ENCODE measurements at regions not wholly inside any gene's neighbourhood (a gene's known extent, or its start where the extent isn't known, plus 50 kb on each side); places are given as distances from the start of the nearest gene placed in this dataset.

GRCh38 chr18:54100920-54101470 is 123.5 kb downstream of the MBD2 start:
- DNase-seq: no peak

GRCh38 chr18:54100466-54100865 is 124.0 kb downstream of the MBD2 start:
- no peak for DNase-seq

- DNase-seq: no peak
Measured at GRCh38 chr18:54094474-54094873, 130.0 kb downstream of the MBD2 start.

GRCh38 chr18:54090856-54091255 is 133.6 kb downstream of the MBD2 start:
- no peak for DNase-seq

- no peak for DNase-seq
Measured at GRCh38 chr18:54089749-54090459, 134.6 kb downstream of the MBD2 start.

GRCh38 chr18:54086863-54087262 is 137.6 kb downstream of the MBD2 start:
- no peak for DNase-seq

GRCh38 chr18:54086046-54086802 is 138.2 kb downstream of the MBD2 start:
- peak; percentile 8 for DNase-seq

GRCh38 chr18:54080858-54081257 is 143.6 kb downstream of the MBD2 start:
- DNase-seq: no peak

GRCh38 chr18:54076166-54076565 is 148.3 kb downstream of the MBD2 start:
- DNase-seq: no peak

GRCh38 chr18:54075689-54076088 is 148.8 kb downstream of the MBD2 start:
- DNase-seq: no peak

GRCh38 chr18:54069729-54070128 is 154.7 kb downstream of the MBD2 start:
- DNase-seq: no peak

GRCh38 chr18:54060343-54061005 is 164.0 kb downstream of the MBD2 start:
- no peak for DNase-seq

GRCh38 chr18:54052732-54053429 is 171.6 kb downstream of the MBD2 start:
- DNase-seq: no peak

GRCh38 chr18:54052259-54052658 is 172.2 kb downstream of the MBD2 start:
- DNase-seq: no peak

- DNase-seq: no peak
Measured at GRCh38 chr18:54043484-54044251, 180.8 kb downstream of the MBD2 start.

GRCh38 chr18:54035927-54036326 is 188.5 kb downstream of the MBD2 start:
- DNase-seq: no peak

- no peak for DNase-seq
Measured at GRCh38 chr18:54033052-54033451, 191.4 kb downstream of the MBD2 start.

GRCh38 chr18:54032412-54032811 is 192.1 kb downstream of the MBD2 start:
- no peak for DNase-seq

GRCh38 chr18:54031243-54031642 is 193.2 kb downstream of the MBD2 start:
- no peak for DNase-seq

- no peak for DNase-seq
Measured at GRCh38 chr18:54030434-54030833, 194.0 kb downstream of the MBD2 start.

- DNase-seq: no peak
Measured at GRCh38 chr18:54023471-54023870, 201.0 kb downstream of the MBD2 start.

GRCh38 chr18:54020966-54021365 is 203.5 kb downstream of the MBD2 start:
- DNase-seq: no peak

All from CD4-positive, alpha-beta T cell treated with Interleukin-12 subunit alpha and Interleukin-12 subunit beta, for 1 hour (primary cell).